ENCODE measurements at regions not wholly inside any gene's neighbourhood (a gene's known extent, or its start where the extent isn't known, plus 50 kb on each side); places are given as distances from the start of the nearest gene placed in this dataset.
"Not testable (repeated sequence)": the region's sequence is repeated elsewhere in the genome, so short reads cannot be mapped to it uniquely, and the experiment has no call there.

DNA sequence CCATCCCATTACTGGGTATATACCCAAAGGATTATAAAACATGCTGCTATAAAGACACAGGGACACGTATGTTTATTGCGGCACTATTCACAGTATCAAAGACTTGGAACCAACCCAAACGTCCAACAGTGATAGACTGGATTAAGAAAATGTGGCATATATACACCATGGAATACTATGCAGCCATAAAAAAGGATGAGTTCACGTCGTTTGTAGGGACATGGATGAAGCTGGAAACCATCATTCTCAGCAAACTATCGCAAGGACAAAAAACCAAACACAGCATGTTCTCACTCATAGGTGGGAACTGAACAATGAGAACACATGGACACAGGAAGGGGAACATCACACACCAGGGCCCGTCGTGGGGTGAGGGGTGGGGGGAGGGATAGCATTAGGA is 106.1 kb downstream of the CHD1L start:
- not testable (repeated sequence) for DNase-seq

DNA sequence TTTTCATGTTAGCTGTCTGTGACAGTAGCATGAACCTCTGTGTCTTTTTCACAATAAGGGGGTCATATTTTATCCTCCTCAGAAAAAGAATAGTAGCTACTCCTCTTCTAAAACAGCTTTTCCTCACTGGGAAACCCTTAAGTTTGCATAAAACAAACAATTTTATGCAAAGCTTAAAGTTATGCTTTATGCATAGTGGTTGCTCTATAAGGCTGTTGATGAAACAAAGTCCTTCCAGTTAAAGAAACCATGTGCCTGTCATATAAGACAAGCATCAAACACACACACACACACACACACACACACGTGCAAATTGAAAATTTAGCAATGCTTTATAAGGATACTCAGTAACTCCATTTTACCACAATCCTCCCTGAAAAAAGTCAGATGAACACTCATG is 107.0 kb downstream of the CHD1L start:
- no peak for DNase-seq

DNA sequence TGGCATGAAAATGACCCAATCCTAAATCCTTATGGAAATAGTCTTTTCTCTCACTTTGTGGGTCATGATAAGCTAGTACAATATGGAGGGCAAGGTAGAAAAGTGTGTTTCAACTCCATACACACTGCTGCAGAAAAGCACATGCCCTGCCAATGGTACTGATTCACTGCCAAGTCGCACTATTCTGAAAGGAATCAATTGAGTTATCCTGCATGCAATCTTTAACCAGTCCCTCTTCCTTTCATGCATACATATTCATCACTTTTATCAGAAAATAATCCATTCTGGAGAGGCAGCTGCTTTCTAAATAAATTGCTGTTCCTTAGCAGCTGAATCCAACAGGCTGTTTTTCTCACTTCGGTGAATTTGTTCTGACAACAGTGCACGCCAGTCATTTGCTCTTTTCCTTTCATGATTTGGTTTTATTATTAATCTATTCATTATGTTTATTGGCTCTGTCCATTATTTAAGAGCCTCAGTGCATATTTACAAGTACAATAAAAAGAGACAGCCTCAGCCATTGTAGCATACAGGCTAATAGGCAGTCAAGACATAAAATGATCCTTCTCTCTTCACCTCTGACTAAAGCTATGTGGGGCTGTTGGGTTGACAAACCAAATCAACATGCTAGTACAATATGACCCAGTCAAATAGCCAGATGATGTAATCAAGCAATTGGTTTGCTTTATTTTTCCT is 108.8 kb downstream of the CHD1L start:
- no peak for DNase-seq

DNA sequence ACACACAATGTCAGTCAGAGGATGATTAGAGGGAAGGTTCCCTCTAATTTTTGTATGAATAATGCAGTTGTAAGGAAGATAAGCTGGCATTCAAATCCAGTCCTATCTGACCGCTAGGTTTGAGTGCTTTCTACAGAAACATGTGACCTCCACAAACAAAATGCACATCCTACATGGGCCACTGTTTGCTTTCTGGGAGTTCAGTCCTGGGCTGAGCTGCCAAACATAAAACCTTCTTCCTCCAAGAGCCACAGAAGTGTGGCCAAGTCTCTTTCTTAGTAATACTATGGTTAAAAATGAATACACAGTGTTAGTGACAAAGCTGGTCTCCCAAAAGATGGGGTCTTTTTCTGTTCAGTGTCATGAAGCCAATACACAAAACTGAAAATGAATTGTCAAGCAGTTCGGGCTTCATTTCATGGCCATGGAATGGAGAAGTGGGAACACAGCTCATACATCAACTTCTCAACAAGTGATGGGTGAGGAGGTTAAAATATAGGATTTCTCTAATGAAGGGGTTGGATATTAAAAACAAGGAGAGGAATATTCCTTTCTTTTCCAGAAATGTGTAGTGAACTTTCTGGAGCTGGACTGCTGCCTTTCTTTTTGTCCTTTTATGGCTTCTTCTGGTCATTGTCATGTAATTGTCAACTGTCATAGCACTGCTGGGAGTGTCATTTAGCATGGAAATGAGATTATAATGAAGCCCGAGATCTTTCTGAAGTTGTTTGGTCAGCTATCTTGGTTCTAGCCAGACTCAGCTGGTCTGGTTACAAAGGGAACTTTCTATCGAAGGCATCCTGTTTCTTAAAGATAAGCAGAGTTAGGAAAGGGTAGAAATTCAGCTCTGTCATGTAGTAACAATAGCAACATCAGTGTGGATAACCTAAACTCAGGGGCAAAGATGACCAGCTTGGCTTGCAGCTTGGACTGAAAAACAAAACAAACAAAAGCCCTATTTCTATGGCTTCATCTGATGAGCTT is 135.1 kb downstream of the CHD1L start:
- DNase-seq: no peak

DNA sequence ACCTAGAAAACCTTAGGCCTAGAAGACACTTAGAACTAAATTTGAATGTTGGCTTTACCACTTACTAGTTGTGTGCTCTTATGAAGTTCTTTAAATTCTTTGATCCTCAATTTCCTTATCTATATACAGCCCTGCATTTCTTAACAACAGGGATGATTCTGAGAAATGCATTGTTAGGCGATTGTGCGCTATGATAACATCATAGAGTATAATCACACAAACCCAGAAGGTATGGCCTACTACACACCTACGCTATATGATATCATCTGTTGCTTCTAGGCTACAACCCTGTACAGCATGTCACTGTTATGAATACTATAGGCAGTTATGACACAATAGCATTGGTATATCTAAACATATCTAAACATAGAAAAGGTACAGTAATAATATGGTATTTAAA is 137.4 kb downstream of the CHD1L start:
- no peak for DNase-seq

DNA sequence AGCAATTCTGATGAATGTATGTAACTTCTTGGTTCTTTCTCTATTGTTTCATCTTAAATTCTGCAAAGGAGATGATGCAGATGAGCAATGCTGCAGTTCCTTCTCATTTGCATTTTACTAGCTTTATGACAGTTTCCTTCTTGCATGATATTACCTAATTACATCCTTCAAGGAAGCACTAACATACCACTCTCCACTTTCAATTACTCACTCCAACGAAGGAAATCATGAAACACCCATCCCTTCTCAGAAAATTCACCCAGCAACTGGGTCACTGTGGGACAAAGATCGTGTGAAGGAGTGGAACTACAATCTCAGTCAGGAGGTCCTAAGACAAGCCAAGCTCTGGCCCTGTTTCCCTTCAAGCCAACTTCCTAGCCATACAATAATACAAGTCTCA is 142.3 kb downstream of the CHD1L start:
- no peak for DNase-seq

DNA sequence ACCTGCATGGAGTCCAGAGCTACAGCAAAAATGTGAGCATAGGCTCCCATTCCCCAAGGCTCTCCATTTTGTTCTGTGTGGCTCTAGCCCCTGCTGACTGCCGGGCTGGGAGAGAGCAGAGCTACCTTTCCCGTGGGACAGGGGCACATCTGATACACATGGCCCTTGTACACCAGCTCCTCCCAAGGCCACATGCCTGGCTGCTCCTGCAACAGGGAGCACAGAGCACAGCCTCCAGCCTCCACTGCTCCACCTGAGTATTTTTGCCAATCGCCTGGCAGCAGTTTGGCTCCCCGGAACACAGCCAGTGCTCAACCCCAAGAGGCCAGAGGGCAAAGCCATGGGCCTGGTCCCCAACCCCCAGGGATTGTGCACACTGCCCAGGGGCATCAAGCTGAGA is 146.5 kb downstream of the CHD1L start:
- no peak for DNase-seq

DNA sequence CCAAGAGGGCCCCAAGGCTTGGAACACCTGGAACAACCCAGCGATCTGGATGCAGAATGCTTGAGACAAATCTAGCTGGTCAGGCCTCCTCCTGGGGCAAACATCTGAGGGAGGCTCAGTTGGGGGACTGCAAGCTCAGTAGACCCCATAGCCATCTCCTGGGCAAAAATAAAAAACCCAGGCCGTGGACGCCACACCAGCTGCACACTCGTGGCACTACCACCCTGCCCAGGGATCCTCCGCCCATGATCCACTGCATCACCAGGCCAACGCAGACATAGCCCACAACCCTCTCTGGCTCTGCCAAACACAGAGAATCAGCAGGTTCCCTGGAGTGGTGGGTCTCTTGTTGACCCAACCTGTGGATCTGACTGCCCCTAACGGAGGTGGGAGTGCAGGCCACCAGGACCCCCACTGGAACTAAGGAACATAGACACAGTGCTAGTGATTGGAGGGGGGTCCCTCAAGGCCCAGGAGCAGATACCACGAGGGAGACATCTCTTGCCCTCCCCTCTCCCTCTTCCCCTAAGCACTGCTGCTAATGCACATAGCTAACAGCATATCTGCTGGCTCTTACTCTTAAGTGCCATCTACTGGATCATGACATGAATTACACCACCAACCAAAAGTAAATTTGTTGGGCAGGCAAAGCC is 147.2 kb downstream of the CHD1L start:
- peak in 1 of 2 experiments; percentile 22 for DNase-seq

DNA sequence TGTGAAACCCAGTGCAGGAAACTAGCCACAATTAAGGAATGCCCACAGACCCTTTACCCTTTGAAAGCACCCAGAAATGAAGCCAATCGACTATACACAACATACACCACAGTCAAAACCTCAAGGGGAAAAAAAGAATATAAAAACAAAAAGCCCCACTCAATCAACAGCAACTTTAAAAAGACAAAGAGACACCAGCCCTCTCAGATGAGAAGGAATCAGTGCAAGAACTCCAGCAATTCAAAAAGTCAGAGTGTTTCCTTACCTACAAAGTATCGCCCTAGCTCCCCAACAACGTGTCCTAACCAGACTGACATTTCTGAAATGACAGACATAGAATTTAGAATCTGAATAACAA is 147.7 kb downstream of the CHD1L start:
- DNase-seq: no peak

DNA sequence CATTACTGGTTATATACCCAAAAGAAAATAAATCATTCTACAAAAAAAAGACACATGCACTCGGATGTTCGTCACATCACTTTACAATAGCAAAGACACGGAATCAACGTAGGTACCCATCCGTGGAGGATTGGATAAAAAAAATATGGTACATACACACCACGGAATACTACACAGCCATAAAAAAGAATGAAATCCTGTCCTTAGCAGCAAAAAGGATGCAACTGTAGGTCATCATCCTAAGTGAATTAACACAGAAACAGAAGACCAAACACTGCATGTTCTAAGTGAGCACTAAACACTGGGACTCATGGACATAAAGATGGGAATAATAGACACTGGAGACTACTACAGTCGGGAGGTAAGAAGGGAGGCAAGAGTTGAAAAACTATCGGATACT is 148.6 kb downstream of the CHD1L start:
- no peak for DNase-seq

DNA sequence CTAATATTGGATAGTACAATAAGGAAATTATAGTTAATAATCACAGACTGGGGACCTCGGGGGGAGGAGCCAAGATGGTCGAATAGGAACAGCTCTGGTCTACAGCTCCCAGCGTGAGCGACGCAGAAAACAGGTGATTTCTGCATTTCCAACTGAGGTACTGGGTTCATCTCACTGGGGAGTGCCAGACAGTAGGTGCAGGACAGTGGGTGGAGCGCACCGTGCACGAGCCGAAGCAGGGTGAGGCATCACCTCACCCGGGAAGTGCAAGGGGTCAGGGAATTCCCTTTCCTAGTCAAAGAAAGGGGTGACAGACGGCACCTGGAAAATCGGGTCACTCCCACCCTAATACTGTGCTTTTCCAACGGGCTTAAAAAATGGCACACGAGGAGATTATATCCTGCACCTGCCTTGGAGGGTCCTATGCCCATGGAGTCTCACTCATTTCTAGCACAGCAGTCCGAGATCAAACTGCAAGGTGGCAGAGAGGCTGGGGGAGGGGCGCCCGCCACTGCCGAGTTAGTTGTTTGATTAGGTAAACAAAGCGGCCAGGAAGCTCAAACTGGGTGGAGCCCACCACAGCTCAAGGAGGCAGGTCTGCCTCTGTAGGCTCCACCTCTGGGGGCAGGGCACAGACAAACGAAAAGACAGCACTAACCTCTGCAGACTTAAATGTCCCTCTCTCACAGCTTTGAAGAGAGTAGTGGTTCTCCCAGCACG is 138.8 kb upstream of the BCL9 start:
- DNase-seq: not testable (repeated sequence)

DNA sequence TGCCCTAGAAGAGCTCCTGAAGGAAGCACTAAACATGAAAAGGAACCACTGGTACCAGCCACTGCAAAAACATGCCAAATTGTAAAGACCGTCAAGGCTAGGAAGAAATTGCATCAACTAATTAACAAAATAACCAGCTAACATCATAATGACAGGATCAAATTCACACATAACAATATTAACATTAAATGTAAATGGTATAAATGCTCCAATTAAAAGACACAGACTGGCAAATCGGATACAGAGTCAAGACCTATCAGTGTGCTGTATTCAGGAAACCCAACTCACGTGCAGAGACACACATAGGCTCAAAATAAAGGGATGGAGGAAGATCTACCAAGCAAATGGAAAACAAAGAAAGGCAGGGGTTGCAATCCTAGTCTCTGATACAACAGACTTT is 137.0 kb upstream of the BCL9 start:
- not testable (repeated sequence) for DNase-seq

DNA sequence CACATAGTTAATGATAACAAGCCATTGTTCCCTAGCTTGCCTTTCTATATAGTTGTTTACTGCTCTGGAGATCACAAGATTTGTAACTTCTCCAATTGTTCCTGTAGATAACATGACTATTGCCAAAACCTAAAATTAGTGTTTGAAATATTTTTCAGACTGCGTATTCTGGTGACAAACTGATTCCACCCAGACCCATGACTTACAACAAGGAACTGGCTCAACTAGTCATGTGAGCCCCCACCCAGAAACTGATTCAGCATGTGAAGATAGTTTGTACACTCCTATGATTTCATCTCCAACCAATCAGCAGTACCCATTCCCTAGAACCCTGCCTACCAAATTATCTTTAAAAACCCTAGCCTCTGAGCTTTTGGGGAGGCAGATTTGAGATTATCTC is 131.4 kb upstream of the BCL9 start:
- no peak for DNase-seq

DNA sequence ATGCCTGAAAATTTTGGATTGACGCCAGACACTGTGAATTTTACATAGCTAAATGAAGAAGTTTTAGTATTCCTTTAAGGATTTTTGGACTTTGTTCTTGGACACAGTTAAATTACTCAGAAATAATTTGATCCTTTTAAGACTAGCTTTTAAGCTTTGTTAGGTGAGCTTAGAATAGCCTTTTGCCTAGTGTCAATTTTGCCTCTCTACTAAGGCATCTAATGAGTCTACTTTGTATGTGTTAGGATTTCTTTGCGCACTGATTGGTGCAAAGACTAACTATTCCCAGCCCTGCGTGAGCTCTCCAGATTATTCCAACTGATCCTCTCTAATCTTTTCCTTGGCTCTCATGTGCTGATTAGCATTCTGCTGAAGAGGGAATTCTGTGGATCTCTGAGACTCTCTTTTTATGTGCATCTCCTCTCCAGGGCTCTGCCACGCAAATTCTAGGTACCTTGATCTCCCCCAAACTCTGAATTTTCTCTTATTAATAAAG is 128.1 kb upstream of the BCL9 start:
- no peak for DNase-seq

DNA sequence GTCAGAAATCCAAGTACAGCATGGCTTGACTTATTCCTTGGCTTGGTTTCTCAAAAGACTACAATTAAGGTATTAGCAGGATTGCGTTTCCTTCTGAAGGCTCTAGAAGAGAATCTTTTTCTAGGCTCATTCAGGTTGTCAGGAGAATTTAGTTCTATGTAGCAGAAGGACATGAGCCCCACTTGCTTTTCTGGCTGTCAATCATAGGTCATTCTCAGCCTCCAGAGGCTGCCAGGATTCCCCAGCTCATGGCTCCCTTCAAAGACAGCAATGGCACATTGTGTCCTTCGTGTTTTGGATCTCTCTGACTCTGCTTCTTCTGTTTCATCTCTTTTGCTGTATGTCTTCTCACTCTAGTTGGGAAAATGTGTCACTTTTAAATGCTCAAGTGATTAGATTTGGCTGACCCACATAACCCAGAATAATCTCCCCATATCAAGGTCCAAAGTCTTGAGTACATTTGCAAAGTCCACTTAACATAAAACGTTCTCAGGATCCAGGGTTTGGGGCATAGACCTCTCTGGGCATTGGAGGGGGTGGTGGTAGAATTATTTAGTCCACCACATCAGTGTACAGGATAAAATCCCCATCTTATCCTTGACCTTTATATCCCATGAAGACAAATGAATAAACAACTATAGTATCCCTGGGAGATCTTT is 126.7 kb upstream of the BCL9 start:
- DNase-seq: no peak

DNA sequence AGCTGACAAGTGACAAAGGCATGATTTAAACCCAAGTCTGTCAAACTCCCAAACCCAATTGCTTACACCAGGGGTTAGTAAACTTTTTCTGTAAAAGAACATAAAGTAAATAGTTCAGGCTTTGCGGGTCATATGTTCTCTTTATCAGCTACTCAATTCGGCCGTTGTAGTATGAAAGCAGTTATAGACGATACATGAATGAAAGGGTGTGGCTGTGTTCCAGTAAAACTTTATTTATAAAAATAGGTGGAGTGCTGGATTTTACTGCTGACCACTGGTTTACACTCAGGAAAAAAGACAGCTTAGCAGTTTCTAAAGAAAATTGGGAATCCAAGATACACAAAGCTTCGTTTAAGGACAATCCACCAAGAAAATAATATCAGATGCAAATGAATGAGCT is 124.3 kb upstream of the BCL9 start:
- DNase-seq: no peak

DNA sequence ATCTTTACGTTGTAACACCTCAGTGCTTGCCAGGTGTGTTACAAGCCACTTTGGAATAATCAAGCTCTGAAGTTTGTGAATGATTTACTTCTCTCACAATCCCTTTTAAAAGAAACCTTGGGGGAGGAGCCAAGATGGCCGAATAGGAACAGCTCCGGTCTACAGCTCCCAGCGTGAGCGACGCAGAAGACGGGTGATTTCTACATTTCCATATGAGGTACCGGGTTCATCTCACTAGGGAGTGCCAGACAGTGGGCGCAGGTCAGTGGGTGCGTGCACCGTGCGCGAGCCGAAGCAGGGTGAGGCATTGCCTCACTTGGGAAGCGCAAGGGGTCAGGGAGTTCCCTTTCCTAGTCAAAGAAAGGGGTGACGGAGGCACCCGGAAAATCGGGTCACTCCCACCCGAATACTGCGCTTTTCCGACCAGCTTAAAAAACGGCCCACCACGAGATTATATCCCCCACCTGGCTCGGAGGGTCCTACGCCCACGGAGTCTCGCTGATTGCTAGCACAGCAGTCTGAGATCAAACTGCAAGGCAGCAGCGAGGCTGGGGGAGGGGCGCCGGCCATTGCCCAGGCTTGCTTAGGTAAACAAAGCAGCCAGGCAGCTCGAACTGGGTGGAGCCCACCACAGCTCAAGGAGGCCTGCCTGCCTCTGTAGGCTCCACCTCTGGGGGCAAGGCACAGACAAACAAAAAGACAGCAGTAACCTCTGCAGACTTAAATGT is 118.0 kb upstream of the BCL9 start:
- DNase-seq: not testable (repeated sequence)

DNA sequence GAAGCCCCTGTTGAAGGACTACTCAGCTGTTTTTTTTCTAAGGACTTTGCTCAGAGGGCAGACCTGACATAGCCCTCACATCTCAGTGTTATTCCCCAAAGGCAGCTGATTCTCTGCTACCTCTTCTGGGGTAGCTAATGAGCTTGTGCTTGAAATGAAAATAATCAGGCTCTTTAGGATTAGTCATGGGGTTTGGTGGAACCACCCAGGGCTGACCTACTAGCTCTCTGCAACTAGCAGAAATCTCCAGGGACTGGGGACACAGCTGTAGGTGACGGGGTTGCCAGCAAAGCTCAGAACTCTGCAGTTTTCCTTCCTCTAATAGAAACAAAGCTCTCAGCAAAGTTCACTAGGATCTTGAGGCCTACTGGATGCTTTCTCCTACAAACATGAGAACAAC is 106.4 kb upstream of the BCL9 start:
- no peak for DNase-seq

DNA sequence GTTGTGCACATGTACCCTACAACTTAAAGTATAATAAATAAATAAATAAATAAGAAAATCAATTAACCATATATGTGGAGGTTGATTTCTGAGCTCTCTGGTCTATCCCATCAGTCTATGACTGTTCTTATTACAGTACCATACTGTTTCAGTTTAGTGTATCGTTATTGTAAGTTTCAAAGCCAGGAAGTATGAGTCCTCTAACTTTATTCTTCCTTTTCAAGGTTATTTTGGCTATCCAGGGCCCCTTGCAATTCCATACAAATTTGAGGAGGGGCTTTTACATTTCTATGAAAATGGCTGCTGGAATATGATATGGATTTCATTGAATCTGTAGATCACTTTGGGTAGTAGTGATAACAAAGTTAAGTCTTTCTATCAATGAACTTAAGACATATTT is 96.9 kb upstream of the BCL9 start:
- no peak for DNase-seq

DNA sequence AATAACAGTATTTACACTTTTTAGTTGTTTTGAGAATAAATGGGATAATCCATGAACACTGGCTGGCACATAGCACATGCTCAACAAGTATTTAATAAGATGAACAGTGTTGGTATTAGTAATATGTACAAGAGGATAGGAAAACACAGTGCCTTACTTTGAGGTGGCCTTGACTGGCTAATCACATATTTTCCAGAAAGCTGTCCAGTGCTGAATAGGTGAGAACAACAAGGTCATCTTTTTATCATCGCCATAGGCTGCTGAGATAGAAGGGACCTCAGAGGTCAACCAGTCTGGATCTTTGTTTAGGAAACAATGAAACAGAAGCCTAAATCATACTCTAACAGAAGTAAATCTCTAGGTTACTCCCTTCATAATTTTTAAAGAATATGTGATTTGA is 89.7 kb upstream of the BCL9 start:
- DNase-seq: no peak

DNA sequence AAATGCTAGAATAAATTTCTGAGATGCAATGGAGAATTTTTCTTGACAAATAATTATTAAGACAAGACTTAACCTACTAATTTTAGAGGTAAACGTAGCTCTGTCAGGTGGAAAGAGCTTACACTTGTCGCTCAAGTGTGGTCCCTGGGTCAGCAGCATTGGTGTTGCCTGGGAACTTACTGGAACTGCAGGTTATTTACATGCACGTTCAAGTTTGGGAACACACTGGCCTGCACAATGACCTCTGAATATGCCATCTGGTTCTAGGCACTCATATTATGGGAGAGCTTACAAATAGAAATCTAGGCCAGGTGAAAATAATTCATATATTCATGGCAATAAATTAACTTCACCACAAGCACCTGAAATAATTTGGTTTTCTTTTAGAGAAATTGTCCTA is 88.5 kb upstream of the BCL9 start:
- no peak for DNase-seq

DNA sequence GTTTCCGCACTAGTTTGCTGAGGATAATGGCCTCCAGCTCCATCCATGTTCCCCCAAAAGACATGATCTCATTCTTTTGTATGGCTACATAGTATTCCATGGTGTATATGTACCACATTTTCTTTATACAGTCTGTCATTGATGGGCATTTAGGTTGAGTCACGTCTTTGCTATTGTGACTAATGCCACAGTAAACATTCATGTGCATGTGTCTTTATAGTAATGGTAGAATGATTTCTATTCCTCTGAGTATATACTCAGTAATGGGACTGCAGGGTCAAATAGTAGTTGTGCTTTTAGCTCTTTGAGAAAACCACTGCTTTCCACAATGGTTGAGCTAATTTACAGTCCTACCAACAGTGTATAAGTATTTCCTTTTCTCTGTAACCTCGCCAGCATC is 78.3 kb upstream of the BCL9 start:
- no peak for DNase-seq

Measured in activated T-cell treated with anti-CD3 and anti-CD28 coated beads, Interleukin-2, amount 50 U/mL, for 48 hours (primary cell).